IPS DF 6.9 (cell line): ENCODE measurements at regions not wholly inside any gene's neighbourhood (a gene's known extent, or its start where the extent isn't known, plus 50 kb on each side); places are given as distances from the start of the nearest gene placed in this dataset.
A peak's percentile ranks its signal among the peaks of the same experiment; 100 is the strongest.
"Not testable (repeated sequence)": the region's sequence is repeated elsewhere in the genome, so short reads cannot be mapped to it uniquely, and the experiment has no call there.

Experiments
- DNase-seq: peaks from one replicate; pipeline ENCODE4 v3.0.0-alpha.2; 2013; ENCODE audit warnings: low read depth, low spot score
- H3K27ac ChIP-seq: one replicate; pipeline ENCODE4 v1.5.1; 2013; ENCODE audit warnings: low read length, control low read depth
- H3K27me3 ChIP-seq: 2 replicates; pipeline ENCODE4 v1.6.1; 2013; ENCODE audit warnings: mild to moderate bottlenecking, low read length; ENCODE audit not compliant: control insufficient read depth, insufficient read depth
- H3K36me3 ChIP-seq: 2 replicates; pipeline ENCODE4 v1.6.1; 2013; ENCODE audit warnings: low read length; ENCODE audit not compliant: control insufficient read depth, insufficient read depth
- H3K4me1 ChIP-seq: 2 replicates; pipeline ENCODE4 v1.6.1; 2013; ENCODE audit warnings: low read length; ENCODE audit not compliant: control insufficient read depth, insufficient read depth
- H3K4me3 ChIP-seq: 2 replicates; pipeline ENCODE4 v1.5.1; 2013; ENCODE audit warnings: mild to moderate bottlenecking, low read length
- H3K9me3 ChIP-seq: 2 replicates; pipeline ENCODE4 v1.6.1; 2013; ENCODE audit warnings: low read length, inconsistent platforms; ENCODE audit not compliant: control insufficient read depth, insufficient read depth
- WGBS: extraction: QIAGEN DNeasy Blood & Tissue Kit; methylation state at CpG from one replicate; pipeline ENCODE4 v1.1.7; 2013; ENCODE audit warnings: mixed read lengths, missing lambda C conversion rate; ENCODE audit not compliant: insufficient read length, insufficient coverage; 5-methylcytosine and 5-hydroxymethylcytosine counted together

DNA sequence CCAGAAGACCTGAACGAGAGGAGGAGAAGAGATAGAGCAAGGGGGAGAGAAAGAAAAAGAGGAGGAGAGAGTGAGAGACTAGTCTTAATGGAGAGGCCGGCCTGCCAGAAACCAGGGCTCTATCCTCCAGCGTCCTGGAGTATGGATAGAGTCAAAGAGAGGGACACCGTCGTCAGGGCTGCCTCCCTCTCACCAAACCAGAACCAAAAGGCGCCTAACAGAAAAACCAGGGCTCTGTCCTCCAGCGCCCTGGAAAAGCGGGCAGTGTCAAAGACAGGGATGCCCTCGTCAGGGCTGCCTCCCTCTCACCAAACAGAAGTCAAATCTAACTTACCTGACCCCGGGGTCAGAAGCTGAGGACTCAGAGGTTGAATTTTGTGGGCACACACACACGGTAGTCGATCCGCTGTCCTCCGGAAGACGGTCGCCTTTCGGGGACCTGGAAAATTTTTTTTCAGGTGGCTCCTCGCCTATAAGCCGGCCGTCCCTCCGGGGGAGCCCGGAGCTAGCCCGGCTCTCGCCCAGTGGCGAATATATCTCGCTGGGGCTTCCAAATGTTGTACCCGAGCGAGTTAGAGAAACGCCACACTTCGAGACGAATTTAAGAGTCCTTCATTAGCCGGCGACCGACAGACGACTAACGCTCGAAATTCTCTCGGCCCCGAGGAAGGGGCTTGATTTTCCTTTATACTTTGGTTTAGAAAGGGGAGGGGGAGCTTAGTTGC is 148.2 kb downstream of the TRIM27 start:
- Histone ChIP-seq H3K27me3 (peaks cover 77% of the 10 kb centered on the region), H3K4me1 (peaks cover 1% of the 10 kb centered on the region; the same call in 1 of the 2 replicates), H3K9me3 (no peaks in the 10 kb centered on the region), H3K36me3 (no peaks in the 10 kb centered on the region), H3K4me3 (no peak overlapping the region), H3K27ac (no peak overlapping the region)
- no CpG with 5 or more reads among the region's 39 CpGs for WGBS
- no peak for DNase-seq

- no peak for DNase-seq
- H3K27ac ChIP-seq, result no peak overlapping the region
- no CpG with 5 or more reads among the region's 17 CpGs for WGBS
- H3K27me3 ChIP-seq, result peaks cover 72% of the 10 kb centered on the region
- no peaks in the 10 kb centered on the region for H3K36me3 ChIP-seq
- H3K4me3 ChIP-seq, result peak overlapping the region; percentile 17; the same call in 1 of the 2 replicates
- H3K9me3 ChIP-seq, result no peaks in the 10 kb centered on the region
- peaks cover 1% of the 10 kb centered on the region; the same call in 1 of the 2 replicates for H3K4me1 ChIP-seq
Measured at GRCh38 chr6:28776269-28777146, 147.3 kb downstream of the TRIM27 start.

DNA sequence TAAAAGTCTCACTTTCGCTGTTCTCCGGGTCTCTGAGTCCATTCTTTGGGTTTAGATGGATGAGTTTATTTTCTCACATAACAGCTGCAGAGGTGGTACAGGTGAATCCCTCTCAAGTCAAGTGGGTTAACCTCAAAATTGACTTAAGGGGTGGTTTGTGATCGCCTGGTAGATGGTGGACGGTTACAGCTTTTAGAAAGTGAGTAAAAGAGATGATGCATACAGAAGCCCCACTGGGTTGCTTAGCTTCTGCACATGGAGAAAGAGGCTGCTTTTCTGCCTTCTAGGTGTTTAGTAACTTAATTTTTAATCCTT is 146.7 kb downstream of the TRIM27 start:
- peak overlapping the region; percentile 17; the same call in 1 of the 2 replicates for H3K4me3 ChIP-seq
- H3K27ac ChIP-seq, result no peak overlapping the region
- peaks cover 1% of the 10 kb centered on the region; the same call in 1 of the 2 replicates for H3K4me1 ChIP-seq
- no peak for DNase-seq
- H3K36me3 ChIP-seq, result no peaks in the 10 kb centered on the region
- H3K27me3 ChIP-seq, result peaks cover 72% of the 10 kb centered on the region
- H3K9me3 ChIP-seq, result no peaks in the 10 kb centered on the region
- no CpG with 5 or more reads among the region's 4 CpGs for WGBS

- Histone ChIP-seq H3K27ac (no peak overlapping the region), H3K27me3 (peaks cover 70% of the 10 kb centered on the region), H3K4me3 (no peak overlapping the region), H3K9me3 (no peaks in the 10 kb centered on the region), H3K36me3 (no peaks in the 10 kb centered on the region), H3K4me1 (no peaks in the 10 kb centered on the region)
- no peak for DNase-seq
- no CpG with 5 or more reads among the region's 5 CpGs for WGBS
Measured at GRCh38 chr6:28782113-28782673, 141.6 kb downstream of the TRIM27 start.

GRCh38 chr6:28785962-28786679 is 137.7 kb downstream of the TRIM27 start:
- peak overlapping the region; percentile 0; the same call in 1 of the 2 replicates for H3K4me3 ChIP-seq
- WGBS, result no CpG with 5 or more reads among the region's 30 CpGs

DNA sequence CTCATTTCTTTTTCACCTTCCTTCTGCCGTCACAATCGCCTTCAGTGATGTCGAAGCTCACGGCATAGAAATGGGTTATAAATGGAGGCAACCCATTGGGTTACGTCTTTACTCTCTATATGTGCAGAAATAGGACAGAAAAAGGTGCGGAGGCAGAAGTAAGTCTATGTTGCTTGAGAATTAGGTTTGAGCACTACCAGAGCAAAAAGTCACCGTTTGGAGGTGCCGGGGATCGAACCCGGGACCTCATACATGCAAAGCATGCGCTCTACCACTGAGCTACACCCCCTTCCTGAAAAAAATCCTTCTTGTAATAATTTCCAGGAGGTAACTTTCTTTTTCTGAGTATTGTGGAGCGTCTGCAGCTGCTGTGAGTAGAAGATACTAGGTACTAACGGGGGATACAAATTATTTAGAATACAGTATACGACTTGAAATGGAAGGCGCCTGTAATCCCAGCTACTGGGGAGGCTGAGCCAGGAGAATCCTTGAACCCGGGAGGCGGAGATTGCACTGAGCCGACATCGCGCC is 134.2 kb downstream of the TRIM27 start:
- H3K27ac ChIP-seq, result no peak overlapping the region
- DNase-seq, result no peak
- WGBS, result no CpG with 5 or more reads among the region's 20 CpGs
- peak overlapping the region; percentile 69; the same call in 1 of the 2 replicates for H3K4me3 ChIP-seq
- peaks cover 42% of the 10 kb centered on the region for H3K27me3 ChIP-seq
- H3K36me3 ChIP-seq, result no peaks in the 10 kb centered on the region
- no peaks in the 10 kb centered on the region for H3K9me3 ChIP-seq
- H3K4me1 ChIP-seq, result no peaks in the 10 kb centered on the region; the same call in 1 of the 2 replicates

More at GRCh38 chr6:28785962-28786679, 137.7 kb downstream of the TRIM27 start:
- no peak for DNase-seq
- Histone ChIP-seq H3K27ac (no peak overlapping the region), H3K4me1 (no peaks in the 10 kb centered on the region; the same call in 1 of the 2 replicates), H3K9me3 (no peaks in the 10 kb centered on the region), H3K27me3 (peaks cover 62% of the 10 kb centered on the region), H3K36me3 (no peaks in the 10 kb centered on the region)

GRCh38 chr6:28791002-28791383 is 132.8 kb downstream of the TRIM27 start:
- Histone ChIP-seq H3K9me3 (no peaks in the 10 kb centered on the region), H3K36me3 (no peaks in the 10 kb centered on the region), H3K27me3 (peaks cover 43% of the 10 kb centered on the region), H3K4me3 (no peak overlapping the region), H3K4me1 (no peaks in the 10 kb centered on the region; the same call in 1 of the 2 replicates), H3K27ac (no peak overlapping the region)
- no peak for DNase-seq
- WGBS, result no CpG with 5 or more reads among the region's 6 CpGs

DNA sequence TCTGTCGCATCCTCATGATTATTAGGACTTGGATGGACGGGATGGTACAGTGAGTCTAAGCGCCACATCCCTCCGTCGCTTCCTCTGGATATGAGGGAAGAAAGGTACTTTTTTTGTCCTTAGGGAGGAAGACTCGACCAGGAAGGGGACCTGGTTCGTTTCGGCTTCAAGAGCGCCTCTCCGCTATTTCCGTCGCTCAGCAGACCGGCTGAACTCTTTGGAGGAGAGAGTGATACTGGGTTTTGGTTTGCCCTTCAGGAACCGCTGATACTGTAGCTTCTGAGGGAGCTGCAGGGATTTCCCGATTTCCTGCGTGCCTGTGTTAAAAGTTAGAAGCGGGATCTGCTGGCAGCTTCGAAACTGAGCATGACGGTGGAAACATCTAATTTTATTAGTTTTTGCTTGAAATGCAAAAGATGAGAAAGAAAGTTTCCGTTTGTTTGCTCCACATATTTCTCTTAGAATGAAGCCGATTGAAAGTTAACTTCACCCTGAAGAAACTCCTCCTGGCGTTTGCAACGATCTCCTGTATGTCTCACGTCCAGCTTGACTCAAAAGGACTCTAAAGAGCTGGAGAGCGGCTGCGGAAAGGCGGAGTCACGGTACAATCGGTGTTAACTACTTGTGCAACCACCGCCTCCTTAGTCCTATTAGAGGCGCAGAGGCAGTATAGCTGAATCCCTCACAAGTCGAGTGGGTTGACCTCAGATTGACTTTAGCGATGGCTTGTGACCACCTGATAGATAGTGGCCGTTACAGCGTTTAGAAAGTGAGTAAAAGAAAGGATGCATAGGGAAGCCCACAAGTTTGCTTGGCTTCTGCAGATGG is 129.4 kb downstream of the TRIM27 start:
- no CpG with 5 or more reads among the region's 35 CpGs for WGBS
- Histone ChIP-seq H3K4me3 (peak overlapping the region; percentile 49; the same call in 1 of the 2 replicates), H3K27me3 (peaks cover 15% of the 10 kb centered on the region; the same call in 1 of the 2 replicates), H3K27ac (no peak overlapping the region), H3K9me3 (no peaks in the 10 kb centered on the region), H3K4me1 (no peaks in the 10 kb centered on the region; the same call in 1 of the 2 replicates), H3K36me3 (no peaks in the 10 kb centered on the region)
- DNase-seq, result no peak

GRCh38 chr6:28800647-28801046 is 123.1 kb downstream of the TRIM27 start:
- H3K36me3 ChIP-seq, H3K27ac ChIP-seq, H3K4me3 ChIP-seq, H3K4me1 ChIP-seq, DNase-seq, H3K27me3 ChIP-seq, H3K9me3 ChIP-seq: not testable (repeated sequence)
- WGBS, result no CpG with 5 or more reads among the region's 4 CpGs
